ENCODE measurements at regions not wholly inside any gene's neighbourhood (a gene's known extent, or its start where the extent isn't known, plus 50 kb on each side); places are given as distances from the start of the nearest gene placed in this dataset.

DNA sequence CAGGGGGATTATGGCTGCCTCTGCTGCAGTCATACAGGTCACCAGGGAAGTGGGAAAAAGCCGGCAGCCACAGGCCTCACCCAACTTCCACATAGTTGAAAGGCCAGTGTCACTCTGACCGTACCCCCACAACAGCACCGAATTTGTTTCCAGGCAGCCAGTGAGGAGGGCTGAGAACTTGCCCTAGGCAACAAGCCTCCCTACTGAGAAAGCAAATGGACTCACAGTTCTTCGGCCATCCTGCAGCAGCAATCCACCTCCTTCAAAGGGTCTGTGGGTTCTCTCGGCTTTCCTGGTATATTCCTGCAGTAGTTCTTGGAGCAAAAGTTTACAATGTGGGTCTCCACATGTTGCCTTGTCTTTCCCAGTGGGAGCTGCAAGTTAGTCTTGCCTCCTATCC, 251.3 kb downstream of the ETNK1 start:
- TF ChIP-seq, protein P1, sequence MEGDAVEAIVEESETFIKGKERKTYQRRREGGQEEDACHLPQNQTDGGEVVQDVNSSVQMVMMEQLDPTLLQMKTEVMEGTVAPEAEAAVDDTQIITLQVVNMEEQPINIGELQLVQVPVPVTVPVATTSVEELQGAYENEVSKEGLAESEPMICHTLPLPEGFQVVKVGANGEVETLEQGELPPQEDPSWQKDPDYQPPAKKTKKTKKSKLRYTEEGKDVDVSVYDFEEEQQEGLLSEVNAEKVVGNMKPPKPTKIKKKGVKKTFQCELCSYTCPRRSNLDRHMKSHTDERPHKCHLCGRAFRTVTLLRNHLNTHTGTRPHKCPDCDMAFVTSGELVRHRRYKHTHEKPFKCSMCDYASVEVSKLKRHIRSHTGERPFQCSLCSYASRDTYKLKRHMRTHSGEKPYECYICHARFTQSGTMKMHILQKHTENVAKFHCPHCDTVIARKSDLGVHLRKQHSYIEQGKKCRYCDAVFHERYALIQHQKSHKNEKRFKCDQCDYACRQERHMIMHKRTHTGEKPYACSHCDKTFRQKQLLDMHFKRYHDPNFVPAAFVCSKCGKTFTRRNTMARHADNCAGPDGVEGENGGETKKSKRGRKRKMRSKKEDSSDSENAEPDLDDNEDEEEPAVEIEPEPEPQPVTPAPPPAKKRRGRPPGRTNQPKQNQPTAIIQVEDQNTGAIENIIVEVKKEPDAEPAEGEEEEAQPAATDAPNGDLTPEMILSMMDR (IDR thresholded peaks at IDR 0.05; ENCODE audit: control extremely low read depth, extremely low read depth, low read depth, missing control alignments), result no peak
- no peak for DNase-seq (ENCODE audit: extremely low spot score)
- CTCF ChIA-PET, result no interaction called here

DNA sequence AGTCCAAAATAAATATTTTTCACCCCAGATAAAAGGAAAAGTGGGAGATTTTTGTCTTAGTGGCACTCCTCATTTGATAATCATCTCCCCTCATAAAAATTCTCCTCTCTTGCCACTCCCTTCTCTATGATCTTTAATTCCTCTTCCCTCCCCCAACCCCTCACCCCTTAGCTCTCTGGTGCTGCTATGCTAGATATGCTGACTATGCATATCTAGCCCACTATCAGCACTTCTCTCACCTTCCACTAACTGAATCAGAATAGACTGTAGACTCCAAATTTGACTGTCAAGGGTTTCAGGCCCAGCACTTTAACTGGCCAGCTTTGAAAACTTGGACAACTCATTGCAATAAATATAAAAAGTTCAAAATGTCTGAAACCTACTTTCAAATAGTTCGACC, 254.2 kb downstream of the ETNK1 start:
- CTCF ChIA-PET, result no interaction called here
- POLR2A ChIA-PET, result no interaction called here
- TF ChIP-seq, protein P1 (IDR thresholded peaks at IDR 0.05; ENCODE audit: control extremely low read depth, extremely low read depth, low read depth, missing control alignments), result no peak
- DNase-seq (ENCODE audit: extremely low spot score), result no peak

More for the DNA sequence above, 251.3 kb downstream of the ETNK1 start:
- POLR2A ChIA-PET, result no interaction called here

DNA sequence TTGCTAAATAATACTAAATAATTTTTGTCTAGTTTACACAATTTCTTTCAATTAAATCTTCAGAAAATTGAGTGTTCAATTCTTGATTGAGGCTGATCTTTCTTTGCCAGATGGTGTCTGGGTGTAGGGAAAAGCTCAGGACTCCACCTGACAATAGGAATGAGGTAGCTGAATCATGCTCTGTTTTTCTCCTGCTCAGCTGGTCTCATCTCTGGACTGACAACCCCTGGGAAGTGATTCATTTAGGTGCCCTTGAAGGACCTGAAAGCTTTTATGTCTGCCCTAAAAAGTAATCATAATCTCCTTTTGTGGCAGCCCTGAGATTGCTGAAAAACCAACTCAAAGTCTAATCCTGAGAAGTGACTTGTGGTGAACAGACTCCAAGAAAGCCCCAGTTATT, 255.4 kb downstream of the ETNK1 start:
- ChIA-PET POLR2A (no interaction called here), CTCF (no interaction called here)
- TF ChIP-seq, protein P1 (IDR thresholded peaks at IDR 0.05; ENCODE audit: control extremely low read depth, extremely low read depth, low read depth, missing control alignments), result no peak
- no peak for DNase-seq (ENCODE audit: extremely low spot score)

DNA sequence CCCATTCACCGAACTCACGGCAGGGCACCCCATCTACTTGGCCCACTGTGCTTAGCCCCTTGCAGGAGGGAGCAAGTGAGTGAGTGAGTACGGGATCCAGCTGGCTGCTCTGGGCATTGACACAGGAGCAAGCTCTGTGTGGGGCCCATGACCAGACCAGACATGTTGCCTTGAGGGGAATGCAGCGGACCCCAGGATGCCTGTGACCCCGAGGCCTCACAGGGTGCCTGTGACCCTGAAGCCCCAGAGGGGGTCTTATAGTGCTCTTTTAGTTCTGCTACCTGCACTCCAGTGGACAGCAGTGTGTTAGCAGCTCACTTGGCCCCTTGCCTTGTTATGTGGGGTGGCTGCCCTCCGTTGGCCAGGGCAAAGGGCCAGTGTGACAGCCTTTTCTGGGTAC, 255.8 kb downstream of the ETNK1 start:
- POLR2A ChIA-PET, result no interaction called here
- TF ChIP-seq, protein P1 (IDR thresholded peaks at IDR 0.05; ENCODE audit: control extremely low read depth, extremely low read depth, low read depth, missing control alignments), result no peak
- no peak for DNase-seq (ENCODE audit: extremely low spot score)
- CTCF ChIA-PET, result interaction anchor here (1.1 kb wide), 1 partner anchor 24 kb away, joined by 3 read pairs; no protein-coding TSS in a partner anchor

DNA sequence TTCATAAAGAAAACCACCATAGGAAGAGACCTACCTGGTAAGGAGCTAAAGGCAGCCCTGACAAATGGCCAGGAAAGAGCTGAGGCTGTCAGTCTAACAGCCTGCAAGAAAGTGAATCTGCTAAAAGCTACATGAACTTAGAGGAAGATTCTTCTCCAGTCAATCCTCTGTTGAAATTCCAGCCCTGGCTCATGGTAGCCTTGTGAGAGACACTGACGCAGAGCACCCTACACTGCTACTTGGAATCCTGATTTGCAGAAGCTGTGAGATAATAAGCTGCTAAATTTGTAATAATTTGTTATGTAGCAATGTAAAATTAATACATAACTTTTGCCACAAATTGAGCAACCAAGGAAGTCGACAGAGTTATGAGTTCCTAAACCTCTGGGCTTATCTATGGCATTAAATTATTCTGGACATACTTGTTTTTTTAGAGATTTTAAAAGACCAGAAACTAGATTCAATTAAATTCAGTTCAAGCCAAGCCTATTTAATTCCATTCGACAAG, 257.0 kb downstream of the ETNK1 start:
- DNase-seq (ENCODE audit: extremely low spot score), result no peak
- TF ChIP-seq, protein P1 (IDR thresholded peaks at IDR 0.05; ENCODE audit: control extremely low read depth, extremely low read depth, low read depth, missing control alignments), result no peak
- CTCF ChIA-PET, result interaction anchor here (1.1 kb wide), 1 partner anchor 25 kb away, joined by 3 read pairs; no protein-coding TSS in a partner anchor
- POLR2A ChIA-PET, result no interaction called here

DNA sequence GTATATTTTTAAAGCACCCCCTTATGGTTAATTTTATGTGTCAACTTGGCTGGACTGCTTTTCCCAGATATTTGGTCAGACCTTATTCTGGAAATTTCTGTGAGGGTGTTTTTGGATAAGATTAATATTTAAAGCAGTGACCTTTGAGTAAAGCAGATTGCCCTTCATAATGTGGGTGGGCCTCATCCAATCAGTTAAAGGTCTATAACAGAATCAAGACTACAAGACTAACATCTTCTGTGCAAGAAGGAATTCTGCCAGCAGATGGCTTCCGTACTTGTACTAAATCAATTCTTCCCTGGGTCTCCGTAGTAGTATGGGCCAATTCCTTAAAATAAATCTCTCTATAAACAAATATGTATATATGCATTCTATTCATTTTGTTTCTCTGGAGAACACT, 257.6 kb downstream of the ETNK1 start:
- CTCF ChIA-PET, result no interaction called here
- TF ChIP-seq, protein P1 (IDR thresholded peaks at IDR 0.05; ENCODE audit: control extremely low read depth, extremely low read depth, low read depth, missing control alignments), result no peak
- POLR2A ChIA-PET, result no interaction called here
- no peak for DNase-seq (ENCODE audit: extremely low spot score)

DNA sequence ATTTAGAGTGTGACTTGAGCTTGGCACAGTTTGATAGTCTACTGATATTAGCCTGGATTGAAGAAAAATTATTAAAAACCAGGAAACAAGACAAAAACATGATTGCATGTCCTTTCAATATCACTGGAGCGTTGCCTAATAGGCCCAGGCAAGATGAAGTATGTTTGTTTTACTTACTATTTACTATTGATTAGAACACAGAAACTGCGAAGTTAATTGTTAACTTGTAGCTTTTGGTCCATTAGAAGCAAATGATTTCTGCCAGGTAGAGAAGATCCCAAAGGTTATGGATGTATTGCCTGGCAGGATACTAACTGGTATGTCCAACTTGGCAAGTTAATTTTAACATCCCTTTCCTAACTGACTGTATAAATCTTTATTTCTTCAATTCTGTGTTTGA, 268.9 kb downstream of the ETNK1 start:
- no peak for DNase-seq (ENCODE audit: extremely low spot score)
- CTCF ChIA-PET, result no interaction called here
- POLR2A ChIA-PET, result no interaction called here
- TF ChIP-seq, protein P1 (IDR thresholded peaks at IDR 0.05; ENCODE audit: control extremely low read depth, extremely low read depth, low read depth, missing control alignments), result no peak

Measured in GM10248 (cell line).